Calu3 (cell line): ENCODE measurements at regions not wholly inside any gene's neighbourhood (a gene's known extent, or its start where the extent isn't known, plus 50 kb on each side); places are given as distances from the start of the nearest gene placed in this dataset.
"Not testable (repeated sequence)": the region's sequence is repeated elsewhere in the genome, so short reads cannot be mapped to it uniquely, and the experiment has no call there.

ENCODE experiments used
- BruUV-seq: library from RNA; stranded (reverse); fragments of 400-500 nt; replicated peaks from 2 replicates; lab custom pipeline; 2021; lab: Mats Ljungman, UMichigan
- CTCF ChIA-PET: fragments of 300-600 bp; sonication (Branson Sonifier 250); formaldehyde crosslinking; loops from one replicate; lab custom pipeline; 2022; ENCODE audit warnings: antibody characterized with exemption; lab: Charles Lee
- DNase-seq: peaks from one replicate; pipeline ENCODE4 v3.0.0; 2022
- H3K27ac Mint-ChIP-seq: one replicate; pipeline ENCODE4 v1.8.0; 2022; ENCODE audit warnings: mixed read lengths; ENCODE audit not compliant: unreplicated experiment
- H3K27me3 Mint-ChIP-seq: one replicate; pipeline ENCODE4 v1.8.0; 2022; ENCODE audit warnings: mixed read lengths; ENCODE audit not compliant: unreplicated experiment
- H3K36me3 Mint-ChIP-seq: one replicate; pipeline ENCODE4 v1.8.0; 2022; ENCODE audit warnings: mild to moderate bottlenecking, moderate library complexity, mixed read lengths; ENCODE audit not compliant: insufficient read depth, unreplicated experiment
- H3K4me1 Mint-ChIP-seq: one replicate; pipeline ENCODE4 v1.8.0; 2022; ENCODE audit warnings: mild to moderate bottlenecking, low read depth, mixed read lengths; ENCODE audit not compliant: unreplicated experiment
- H3K4me3 Mint-ChIP-seq: one replicate; pipeline ENCODE4 v1.8.0; 2022; ENCODE audit warnings: mild to moderate bottlenecking, low read depth, moderate library complexity, mixed read lengths; ENCODE audit not compliant: unreplicated experiment
- H3K9me3 Mint-ChIP-seq: one replicate; pipeline ENCODE4 v1.8.0; 2022; ENCODE audit warnings: low read depth, mixed read lengths; ENCODE audit not compliant: unreplicated experiment
- intact Hi-C: fragments of 100-400 bp; cut with micrococcal nuclease; formaldehyde crosslinking; loops from one replicate; pipeline ENCODE4 v1.10.0; 2022; ENCODE audit not compliant: unreplicated experiment
- TF ChIP-seq, protein P1 (sequence below): fragments of 200-600 bp; IDR thresholded peaks from one replicate; pipeline ENCODE4 v1.8.0; 2022; ENCODE audit warnings: antibody characterized with exemption; ENCODE audit not compliant: unreplicated experiment

DNA sequence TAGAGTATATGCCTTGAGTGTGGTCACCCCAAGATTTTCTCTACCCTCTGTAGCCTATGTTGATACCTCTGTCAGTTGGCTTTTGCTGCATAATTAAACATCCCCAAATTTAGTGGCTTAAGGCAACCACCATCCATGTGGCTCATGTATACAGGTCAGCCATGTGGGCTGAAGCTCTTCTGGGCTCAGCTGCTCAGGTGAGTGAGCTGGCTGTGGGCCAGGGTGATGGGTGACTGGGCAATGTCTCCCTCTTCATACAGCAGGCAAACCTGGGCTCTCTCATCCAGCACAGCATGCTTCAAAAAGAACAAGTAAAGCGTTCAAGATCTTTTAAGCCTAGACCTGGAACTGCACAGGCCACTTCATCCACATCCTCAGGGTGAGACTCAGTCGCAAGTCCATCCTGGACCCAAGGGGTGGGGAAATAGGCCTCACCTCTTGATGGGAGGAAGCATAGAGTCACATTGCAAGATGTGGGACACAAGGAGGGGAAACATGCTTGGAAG is 188.2 kb upstream of the TAS2R1 start:
- Mint-ChIP-seq H3K36me3 (no peaks in the 10 kb centered on the region), H3K9me3 (no peaks in the 10 kb centered on the region), H3K27ac (no peak overlapping the region), H3K27me3 (peaks cover 13% of the 10 kb centered on the region), H3K4me1 (peaks cover 6% of the 10 kb centered on the region), H3K4me3 (no peak overlapping the region)
- CTCF ChIA-PET: no interaction called here
- TF ChIP-seq, protein P1, sequence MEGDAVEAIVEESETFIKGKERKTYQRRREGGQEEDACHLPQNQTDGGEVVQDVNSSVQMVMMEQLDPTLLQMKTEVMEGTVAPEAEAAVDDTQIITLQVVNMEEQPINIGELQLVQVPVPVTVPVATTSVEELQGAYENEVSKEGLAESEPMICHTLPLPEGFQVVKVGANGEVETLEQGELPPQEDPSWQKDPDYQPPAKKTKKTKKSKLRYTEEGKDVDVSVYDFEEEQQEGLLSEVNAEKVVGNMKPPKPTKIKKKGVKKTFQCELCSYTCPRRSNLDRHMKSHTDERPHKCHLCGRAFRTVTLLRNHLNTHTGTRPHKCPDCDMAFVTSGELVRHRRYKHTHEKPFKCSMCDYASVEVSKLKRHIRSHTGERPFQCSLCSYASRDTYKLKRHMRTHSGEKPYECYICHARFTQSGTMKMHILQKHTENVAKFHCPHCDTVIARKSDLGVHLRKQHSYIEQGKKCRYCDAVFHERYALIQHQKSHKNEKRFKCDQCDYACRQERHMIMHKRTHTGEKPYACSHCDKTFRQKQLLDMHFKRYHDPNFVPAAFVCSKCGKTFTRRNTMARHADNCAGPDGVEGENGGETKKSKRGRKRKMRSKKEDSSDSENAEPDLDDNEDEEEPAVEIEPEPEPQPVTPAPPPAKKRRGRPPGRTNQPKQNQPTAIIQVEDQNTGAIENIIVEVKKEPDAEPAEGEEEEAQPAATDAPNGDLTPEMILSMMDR: no peak
- DNase-seq: no peak
- intact Hi-C loops: no loop called here
- no TSS peak for BruUV-seq

DNA sequence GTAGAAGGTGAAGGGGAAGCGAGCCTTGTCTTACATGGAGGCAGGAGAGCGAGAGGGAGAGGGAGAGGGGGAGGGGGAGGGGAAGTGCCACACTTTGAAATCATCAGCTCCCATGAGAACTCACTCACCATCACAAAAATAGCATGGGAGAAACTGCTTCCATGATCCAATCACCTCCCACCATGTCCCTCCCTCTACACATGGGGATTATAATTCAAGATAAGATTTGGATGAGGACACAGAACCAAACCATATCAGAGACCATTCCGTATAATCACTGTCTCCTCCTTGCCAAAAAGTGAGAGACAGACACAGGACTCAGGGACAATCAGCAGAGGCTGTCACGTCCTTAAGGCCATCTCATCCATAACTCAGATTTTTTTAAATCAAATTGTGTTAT is 187.7 kb upstream of the TAS2R1 start:
- TF ChIP-seq, protein P1: no peak
- intact Hi-C loops: no loop called here
- Mint-ChIP-seq H3K9me3 (no peaks in the 10 kb centered on the region), H3K27ac (no peak overlapping the region), H3K36me3 (no peaks in the 10 kb centered on the region), H3K4me1 (peaks cover 6% of the 10 kb centered on the region), H3K4me3 (no peak overlapping the region), H3K27me3 (peaks cover 13% of the 10 kb centered on the region)
- no peak for DNase-seq
- CTCF ChIA-PET: no interaction called here
- BruUV-seq: no TSS peak

DNA sequence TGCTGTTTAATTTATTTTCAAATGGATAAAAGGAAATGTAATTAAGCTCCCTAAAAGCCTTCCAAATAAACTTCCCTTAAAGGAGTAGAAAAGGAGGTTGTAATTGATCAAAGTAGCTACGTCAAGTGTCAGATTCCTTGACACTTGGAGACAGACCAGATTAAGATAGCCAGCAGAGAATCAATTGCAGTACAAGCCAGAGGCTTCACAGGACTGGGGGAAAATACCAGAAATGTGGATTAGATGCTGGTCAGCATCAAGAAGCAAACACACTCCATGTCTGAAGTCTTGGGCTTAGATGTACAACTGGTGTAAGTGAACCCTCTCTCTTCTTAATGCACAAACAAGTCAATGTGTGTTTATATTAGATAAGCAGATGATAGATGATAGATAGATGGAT is 184.9 kb upstream of the TAS2R1 start:
- Mint-ChIP-seq H3K27me3 (no peaks in the 10 kb centered on the region), H3K9me3 (no peaks in the 10 kb centered on the region), H3K4me3 (no peak overlapping the region), H3K27ac (no peak overlapping the region), H3K36me3 (no peaks in the 10 kb centered on the region), H3K4me1 (no peaks in the 10 kb centered on the region)
- CTCF ChIA-PET: no interaction called here
- DNase-seq: no peak
- TF ChIP-seq, protein P1: no peak
- intact Hi-C loops: no loop called here
- BruUV-seq: no TSS peak

DNA sequence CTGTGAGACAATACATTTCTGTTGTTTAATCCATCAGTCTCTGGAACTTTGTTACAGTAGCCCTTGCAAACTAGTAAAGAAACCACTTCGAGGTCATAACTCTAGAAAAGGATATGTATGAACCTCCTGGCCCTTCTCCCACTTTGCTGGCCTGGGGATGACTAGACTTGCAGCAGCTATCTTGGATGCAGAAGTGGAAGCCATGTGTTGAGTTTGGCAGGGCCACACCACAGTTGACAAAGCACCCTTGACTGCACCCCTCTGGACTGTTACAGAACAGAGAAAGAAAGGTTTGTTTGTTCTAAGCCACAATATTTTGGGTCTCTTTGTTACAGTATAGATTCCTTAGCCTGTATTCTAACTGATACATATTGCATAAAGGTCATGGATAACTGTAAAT is 183.2 kb upstream of the TAS2R1 start:
- intact Hi-C loops: no loop called here
- H3K9me3 Mint-ChIP-seq: no peaks in the 10 kb centered on the region
- BruUV-seq: no TSS peak

DNA sequence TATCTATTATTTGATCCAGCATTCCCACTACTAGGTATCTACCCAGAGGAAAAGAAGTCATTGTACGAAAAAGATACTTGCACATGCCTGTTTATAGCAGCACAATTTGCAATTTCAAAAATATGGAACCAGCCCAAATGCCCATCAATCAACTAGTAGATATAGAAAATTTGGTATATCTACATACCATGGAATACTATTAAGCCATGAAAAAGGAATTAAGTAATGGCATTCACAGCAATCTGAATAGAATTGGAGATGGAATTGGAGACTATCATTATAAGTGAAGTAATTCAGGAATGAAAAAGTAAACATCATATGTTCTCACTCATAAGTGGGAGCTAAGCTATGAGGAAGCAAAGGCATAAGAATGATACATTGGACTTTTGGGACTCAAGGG is 177.2 kb upstream of the TAS2R1 start:
- H3K9me3 Mint-ChIP-seq, H3K4me3 Mint-ChIP-seq, H3K27ac Mint-ChIP-seq, intact Hi-C loops, H3K36me3 Mint-ChIP-seq, H3K4me1 Mint-ChIP-seq, BruUV-seq, H3K27me3 Mint-ChIP-seq, CTCF ChIA-PET, DNase-seq: not testable (repeated sequence)

More for the DNA sequence above, 183.2 kb upstream of the TAS2R1 start:
- DNase-seq: no peak
- H3K27me3 Mint-ChIP-seq: no peaks in the 10 kb centered on the region
- TF ChIP-seq, protein P1: no peak
- H3K27ac Mint-ChIP-seq: no peak overlapping the region
- H3K4me1 Mint-ChIP-seq: no peaks in the 10 kb centered on the region
- H3K4me3 Mint-ChIP-seq: no peak overlapping the region
- CTCF ChIA-PET: no interaction called here
- no peaks in the 10 kb centered on the region for H3K36me3 Mint-ChIP-seq
